Cardiac muscle cell (in vitro differentiated cells and primary cell): ENCODE measurements at regions not wholly inside any gene's neighbourhood (a gene's known extent, or its start where the extent isn't known, plus 50 kb on each side); places are given as distances from the start of the nearest gene placed in this dataset.

Experiments
- DNase-seq, 2 donors: peaks; one replicate each; pipeline versions ENCODE4 v3.0.0 to v3.0.0-alpha.2; 2010 to 2017; ENCODE audit warnings: low read depth in 1 of 2, low spot score in 1 of 2
- H3K27ac ChIP-seq: fragments of 200-600 bp; sonication (generic); 2 replicates; pipeline ENCODE4 v1.5.1; 2016
- H3K27me3 ChIP-seq: fragments of 200-600 bp; sonication (generic); 2 replicates; pipeline ENCODE4 v1.6.0; 2016; ENCODE audit warnings: control low read depth
- H3K36me3 ChIP-seq: fragments of 200-600 bp; sonication (generic); 2 replicates; pipeline ENCODE4 v1.5.1; 2016; ENCODE audit warnings: control low read depth
- H3K4me1 ChIP-seq: fragments of 200-600 bp; sonication (generic); 2 replicates; pipeline ENCODE4 v1.8.1; 2017; ENCODE audit warnings: low read depth, mild to moderate bottlenecking, mixed run types
- H3K4me3 ChIP-seq: fragments of 200-600 bp; sonication (generic); 2 replicates; pipeline ENCODE4 v1.5.1; 2016; ENCODE audit warnings: mild to moderate bottlenecking
- H3K9me3 ChIP-seq: fragments of 200-600 bp; sonication (generic); 2 replicates; pipeline ENCODE4 v1.5.1; 2017; ENCODE audit warnings: low read depth, mild to moderate bottlenecking, control low read depth
- TF ChIP-seq, protein P1 (sequence below): IDR thresholded peaks from 2 replicates; pipeline ENCODE4 v1.5.1; 2012; ENCODE audit warnings: low read depth, mild to moderate bottlenecking, low read length

GRCh38 chr13:85597790-85598500, 201.3 kb downstream of the SLITRK6 start:
- H3K4me3 ChIP-seq = no peak overlapping the region
- no peaks in the 10 kb centered on the region for H3K27me3 ChIP-seq
- H3K36me3 ChIP-seq = no peaks in the 10 kb centered on the region
- no peaks in the 10 kb centered on the region for H3K9me3 ChIP-seq
- DNase-seq = no peak
- H3K4me1 ChIP-seq = no peaks in the 10 kb centered on the region
- TF ChIP-seq, protein P1, sequence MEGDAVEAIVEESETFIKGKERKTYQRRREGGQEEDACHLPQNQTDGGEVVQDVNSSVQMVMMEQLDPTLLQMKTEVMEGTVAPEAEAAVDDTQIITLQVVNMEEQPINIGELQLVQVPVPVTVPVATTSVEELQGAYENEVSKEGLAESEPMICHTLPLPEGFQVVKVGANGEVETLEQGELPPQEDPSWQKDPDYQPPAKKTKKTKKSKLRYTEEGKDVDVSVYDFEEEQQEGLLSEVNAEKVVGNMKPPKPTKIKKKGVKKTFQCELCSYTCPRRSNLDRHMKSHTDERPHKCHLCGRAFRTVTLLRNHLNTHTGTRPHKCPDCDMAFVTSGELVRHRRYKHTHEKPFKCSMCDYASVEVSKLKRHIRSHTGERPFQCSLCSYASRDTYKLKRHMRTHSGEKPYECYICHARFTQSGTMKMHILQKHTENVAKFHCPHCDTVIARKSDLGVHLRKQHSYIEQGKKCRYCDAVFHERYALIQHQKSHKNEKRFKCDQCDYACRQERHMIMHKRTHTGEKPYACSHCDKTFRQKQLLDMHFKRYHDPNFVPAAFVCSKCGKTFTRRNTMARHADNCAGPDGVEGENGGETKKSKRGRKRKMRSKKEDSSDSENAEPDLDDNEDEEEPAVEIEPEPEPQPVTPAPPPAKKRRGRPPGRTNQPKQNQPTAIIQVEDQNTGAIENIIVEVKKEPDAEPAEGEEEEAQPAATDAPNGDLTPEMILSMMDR = no peak
- H3K27ac ChIP-seq = no peak overlapping the region

DNA sequence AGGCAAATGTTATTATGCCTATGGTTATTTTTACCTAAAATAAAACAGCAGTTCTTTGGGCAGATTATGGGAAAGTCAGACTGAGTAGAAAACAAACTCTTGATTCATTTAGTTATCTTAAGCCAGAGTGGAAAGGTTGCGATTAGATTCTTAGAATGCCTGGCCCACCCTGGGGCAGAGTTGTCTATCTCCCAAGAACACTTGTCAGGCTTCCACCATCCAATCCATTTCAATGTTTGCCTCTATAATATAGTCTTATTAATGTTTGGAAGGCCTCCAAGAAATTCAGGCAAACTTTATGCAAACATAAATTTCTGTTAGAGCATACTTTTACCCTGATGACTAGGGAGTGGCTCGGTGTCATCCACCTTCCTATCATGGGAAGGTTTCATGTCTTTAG, 207.0 kb downstream of the SLITRK6 start:
- Histone ChIP-seq H3K36me3 (no peaks in the 10 kb centered on the region), H3K27me3 (no peaks in the 10 kb centered on the region), H3K9me3 (no peaks in the 10 kb centered on the region), H3K4me1 (no peaks in the 10 kb centered on the region), H3K27ac (no peak overlapping the region), H3K4me3 (no peak overlapping the region)
- TF ChIP-seq, protein P1 = no peak
- no peak for DNase-seq

GRCh38 chr13:85590231-85590931, 208.8 kb downstream of the SLITRK6 start:
- no peak overlapping the region for H3K27ac ChIP-seq
- TF ChIP-seq, protein P1 = no peak
- H3K27me3 ChIP-seq = no peaks in the 10 kb centered on the region
- DNase-seq = no peak
- no peaks in the 10 kb centered on the region for H3K36me3 ChIP-seq
- H3K4me1 ChIP-seq = no peaks in the 10 kb centered on the region
- no peak overlapping the region for H3K4me3 ChIP-seq
- no peaks in the 10 kb centered on the region for H3K9me3 ChIP-seq

- no peak overlapping the region for H3K27ac ChIP-seq
- no peak overlapping the region for H3K4me3 ChIP-seq
- no peak for DNase-seq
- no peaks in the 10 kb centered on the region for H3K9me3 ChIP-seq
- TF ChIP-seq, protein P1 = no peak
- no peaks in the 10 kb centered on the region for H3K36me3 ChIP-seq
- H3K27me3 ChIP-seq = no peaks in the 10 kb centered on the region
- H3K4me1 ChIP-seq = no peaks in the 10 kb centered on the region
These were observed 210.2 kb downstream of the SLITRK6 start for GRCh38 chr13:85589021-85589420.

- H3K9me3 ChIP-seq = no peaks in the 10 kb centered on the region
- no peak overlapping the region for H3K4me3 ChIP-seq
- DNase-seq = no peak
- H3K27ac ChIP-seq = no peak overlapping the region
- no peaks in the 10 kb centered on the region for H3K4me1 ChIP-seq
- TF ChIP-seq, protein P1 = no peak
- H3K36me3 ChIP-seq = no peaks in the 10 kb centered on the region
- H3K27me3 ChIP-seq = no peaks in the 10 kb centered on the region
These were observed 210.9 kb downstream of the SLITRK6 start for GRCh38 chr13:85588359-85588758.
